Neural cell (in vitro differentiated cells): ENCODE measurements at regions not wholly inside any gene's neighbourhood (a gene's known extent, or its start where the extent isn't known, plus 50 kb on each side); places are given as distances from the start of the nearest gene placed in this dataset.

ENCODE experiments used
- H2AFZ ChIP-seq: fragments of 200-600, 300-800 bp; sonication (generic), shearing (Covaris generic); 2 replicates; pipeline ENCODE4 v1.6.0; 2014; ENCODE audit warnings: low read depth, mild to moderate bottlenecking, antibody characterized with exemption, low read length, moderate library complexity
- H3F3A ChIP-seq: fragments of 200-600 bp; shearing (Covaris generic); 2 replicates; pipeline ENCODE4 v1.6.1; 2016; ENCODE audit warnings: mild to moderate bottlenecking, moderate library complexity, mixed read lengths, antibody characterized with exemption, low read length; ENCODE audit not compliant: insufficient read depth, poor library complexity, severe bottlenecking
- H3K27ac ChIP-seq: fragments of 200-600, 300-800 bp; sonication (generic), shearing (Covaris generic); 2 replicates; pipeline ENCODE4 v1.5.1; 2014; ENCODE audit warnings: mild to moderate bottlenecking, low read length, moderate library complexity
- H3K27me3 ChIP-seq: fragments of 300-800, 200-600 bp; sonication (generic), shearing (Covaris generic); 2 replicates; pipeline ENCODE4 v1.6.0; 2014; ENCODE audit warnings: mild to moderate bottlenecking, low read depth, low read length, moderate library complexity; ENCODE audit not compliant: insufficient read depth
- H3K36me3 ChIP-seq: fragments of 300-800, 200-600 bp; sonication (generic), shearing (Covaris generic); 2 replicates; pipeline ENCODE4 v1.5.1; 2014; ENCODE audit warnings: mild to moderate bottlenecking, antibody characterized with exemption, low read length, moderate library complexity; ENCODE audit not compliant: insufficient read depth
- H3K4me2 ChIP-seq: fragments of 300-800, 200-600 bp; sonication (generic), shearing (Covaris generic); 2 replicates; pipeline ENCODE4 v1.6.0; 2014; ENCODE audit warnings: mild to moderate bottlenecking, low read length
- H3K4me3 ChIP-seq: fragments of 300-800, 200-600 bp; sonication (generic), shearing (Covaris generic); 2 replicates; pipeline ENCODE4 v1.5.1; 2014; ENCODE audit warnings: mild to moderate bottlenecking, low read length, moderate library complexity
- H3K79me2 ChIP-seq: fragments of 200-600 bp; shearing (Covaris generic); replicated peaks from 2 replicates; pipeline ENCODE4 v1.6.0; 2014; ENCODE audit warnings: mild to moderate bottlenecking, low read length, moderate library complexity; ENCODE audit not compliant: insufficient read depth
- H3K9ac ChIP-seq: fragments of 300-800, 200-600 bp; sonication (generic), shearing (Covaris generic); 2 replicates; pipeline ENCODE4 v1.6.1; 2016; ENCODE audit warnings: mild to moderate bottlenecking, low read length, mixed read lengths
- H3K9me2 ChIP-seq: fragments of 200-600 bp; shearing (Covaris generic); 2 replicates; pipeline ENCODE4 v1.6.1; 2016; ENCODE audit warnings: mild to moderate bottlenecking, low read length, mixed read lengths; ENCODE audit not compliant: insufficient read depth
- H3K9me3 ChIP-seq: fragments of 200-600, 300-800 bp; sonication (generic), shearing (Covaris generic); 2 replicates; pipeline ENCODE4 v1.6.1; 2016; ENCODE audit warnings: mild to moderate bottlenecking, mixed run types, low read length, moderate library complexity, mixed read lengths
- H4K20me1 ChIP-seq: fragments of 200-600 bp; shearing (Covaris generic); 2 replicates; pipeline ENCODE4 v1.6.1; 2016; ENCODE audit warnings: mild to moderate bottlenecking, mixed run types; ENCODE audit not compliant: insufficient read depth
- CTCF ChIP-seq: fragments of 450-650 bp; IDR thresholded peaks from 2 replicates; pipeline ENCODE4 v1.5.1; 2014; ENCODE audit warnings: antibody characterized with exemption, mild to moderate bottlenecking, moderate library complexity; ENCODE audit not compliant: poor library complexity, severe bottlenecking
- EP300 ChIP-seq: fragments of 450-650 bp; conservative IDR thresholded peaks from 2 replicates; pipeline ENCODE4 v1.6.1; 2014; ENCODE audit warnings: antibody characterized with exemption, mild to moderate bottlenecking, moderate library complexity; ENCODE audit not compliant: poor library complexity, severe bottlenecking
- EZH2 ChIP-seq: fragments of 200-600, 300-800 bp; shearing (Covaris generic), sonication (generic); IDR thresholded peaks from 2 replicates; pipeline ENCODE4 v1.6.1; 2014; ENCODE audit warnings: antibody characterized with exemption, low read length, borderline replicate concordance, mild to moderate bottlenecking; ENCODE audit not compliant: insufficient read depth, poor library complexity, severe bottlenecking
- MXI1 ChIP-seq: fragments of 450-650 bp; conservative IDR thresholded peaks from 2 replicates; pipeline ENCODE4 v1.6.1; 2014; ENCODE audit warnings: antibody characterized with exemption, mild to moderate bottlenecking; ENCODE audit not compliant: poor library complexity, severe bottlenecking
- POLR2AphosphoS5 ChIP-seq: IDR thresholded peaks from 2 replicates; pipeline ENCODE4 v1.6.1; 2012
- RAD21 ChIP-seq: fragments of 450-650 bp; conservative IDR thresholded peaks from 2 replicates; pipeline ENCODE4 v1.6.1; 2014; ENCODE audit warnings: antibody characterized with exemption, mild to moderate bottlenecking, moderate library complexity
- REST ChIP-seq: IDR thresholded peaks from 2 replicates; pipeline ENCODE4 v1.6.1; 2012; ENCODE audit warnings: borderline replicate concordance
- SMC3 ChIP-seq: fragments of 450-650 bp; conservative IDR thresholded peaks from 2 replicates; pipeline ENCODE4 v1.6.1; 2014; ENCODE audit warnings: antibody characterized with exemption, mild to moderate bottlenecking, moderate library complexity; ENCODE audit not compliant: poor library complexity
- TAF1 ChIP-seq: IDR thresholded peaks from 2 replicates; pipeline ENCODE4 v1.6.1; 2012; ENCODE audit warnings: low read depth

- Histone ChIP-seq H3K9me3 (no peaks in the 10 kb centered on the region), H3K9ac (no peak overlapping the region), H3K27ac (no peak overlapping the region), H2AFZ (no peak overlapping the region), H3K4me2 (no peak overlapping the region), H3F3A (no peaks in the 10 kb centered on the region), H4K20me1 (no peaks in the 10 kb centered on the region), H3K27me3 (no peaks in the 10 kb centered on the region), H3K79me2 (no peaks in the 10 kb centered on the region), H3K4me3 (no peak overlapping the region), H3K9me2 (no peaks in the 10 kb centered on the region), H3K36me3 (no peaks in the 10 kb centered on the region)
- TF ChIP-seq POLR2AphosphoS5: no peak
- no peak for TF ChIP-seq RAD21
- TF ChIP-seq EZH2: no peak
- TF ChIP-seq EP300: no peak
- no peak for TF ChIP-seq SMC3
- TF ChIP-seq MXI1: no peak
- TF ChIP-seq REST: no peak
- no peak for TF ChIP-seq CTCF
- TF ChIP-seq TAF1: no peak
Observed at GRCh38 chr16:86381491-86381890, 128.8 kb upstream of the FOXF1 start.

GRCh38 chr16:86382067-86382773 is 128.1 kb upstream of the FOXF1 start:
- TF ChIP-seq EZH2 (no peak), TAF1 (no peak)
- H3K79me2 ChIP-seq: no peaks in the 10 kb centered on the region
- H3K4me2 ChIP-seq: no peak overlapping the region
- no peak overlapping the region for H3K9ac ChIP-seq
- H3K36me3 ChIP-seq: no peaks in the 10 kb centered on the region
- H3K27me3 ChIP-seq: no peaks in the 10 kb centered on the region
- no peak overlapping the region for H2AFZ ChIP-seq
- no peak overlapping the region for H3K27ac ChIP-seq
- H3K9me3 ChIP-seq: no peaks in the 10 kb centered on the region
- no peaks in the 10 kb centered on the region for H4K20me1 ChIP-seq
- H3F3A ChIP-seq: no peaks in the 10 kb centered on the region
- H3K9me2 ChIP-seq: no peaks in the 10 kb centered on the region
- no peak overlapping the region for H3K4me3 ChIP-seq
